ENCODE measurements at regions not wholly inside any gene's neighbourhood (a gene's known extent, or its start where the extent isn't known, plus 50 kb on each side); places are given as distances from the start of the nearest gene placed in this dataset.

GRCh38 chr6:88370127-88370710 is 204.1 kb upstream of the CNR1 start:
- no peaks in the 10 kb centered on the region for H3K36me3 ChIP-seq
- H3K27ac ChIP-seq = no peak overlapping the region
- no peak for DNase-seq
- intact Hi-C loops (cut with DNase I) = no loop called here
- H3K4me1 ChIP-seq = no peaks in the 10 kb centered on the region
- no peak overlapping the region for H3K4me3 ChIP-seq
- H3K27me3 ChIP-seq = no peaks in the 10 kb centered on the region
- no peak for TF ChIP-seq POLR2A (IDR thresholded peaks at IDR 0.05)
- no peak for TF ChIP-seq CTCF (IDR thresholded peaks at IDR 0.05)
- WGBS, 2 donors = 74 to 84% methylated on average over 4 of the region's 4 CpGs
- no peaks in the 10 kb centered on the region for H3K9me3 ChIP-seq

- Histone ChIP-seq H3K27me3 (no peaks in the 10 kb centered on the region), H3K36me3 (no peaks in the 10 kb centered on the region), H3K9me3 (no peaks in the 10 kb centered on the region), H3K4me1 (no peaks in the 10 kb centered on the region), H3K4me3 (no peak overlapping the region), H3K27ac (no peak overlapping the region)
- no peak for TF ChIP-seq POLR2A (IDR thresholded peaks at IDR 0.05)
- no peak for TF ChIP-seq CTCF (IDR thresholded peaks at IDR 0.05)
- DNase-seq = no peak
- 73 to 83% methylated on average over 2 to 3 of the region's 3 CpGs for WGBS, 2 donors
- intact Hi-C loops (cut with DNase I) = no loop called here
Measured at GRCh38 chr6:88369262-88369661, 203.1 kb upstream of the CNR1 start.

GRCh38 chr6:88368071-88368787 is 202.1 kb upstream of the CNR1 start:
- 58 to 82% methylated on average over 2 of the region's 2 CpGs for WGBS, 2 donors
- no peaks in the 10 kb centered on the region for H3K27me3 ChIP-seq
- H3K27ac ChIP-seq = peak overlapping the region in 1 of 4 donors; percentile 49
- no peaks in the 10 kb centered on the region for H3K9me3 ChIP-seq
- DNase-seq = no peak
- H3K4me3 ChIP-seq = no peak overlapping the region
- H3K4me1 ChIP-seq = no peaks in the 10 kb centered on the region
- TF ChIP-seq POLR2A (IDR thresholded peaks at IDR 0.05) (no peak), CTCF (IDR thresholded peaks at IDR 0.05) (no peak)
- intact Hi-C loops (cut with DNase I) = no loop called here
- H3K36me3 ChIP-seq = no peaks in the 10 kb centered on the region

- Histone ChIP-seq H3K27me3 (no peaks in the 10 kb centered on the region), H3K27ac (peak overlapping the region in 2 of 4 donors; percentile 46 to 49), H3K4me1 (no peaks in the 10 kb centered on the region), H3K4me3 (no peak overlapping the region), H3K36me3 (no peaks in the 10 kb centered on the region), H3K9me3 (no peaks in the 10 kb centered on the region)
- DNase-seq = no peak
- intact Hi-C loops (cut with DNase I) = no loop called here
- no peak for TF ChIP-seq POLR2A (IDR thresholded peaks at IDR 0.05)
- TF ChIP-seq CTCF (IDR thresholded peaks at IDR 0.05) = no peak
- 0 to 9% methylated on average over 1 of the region's 1 CpG for WGBS, 2 donors
Measured at GRCh38 chr6:88367248-88367647, 201.1 kb upstream of the CNR1 start.

- H3K4me3 ChIP-seq = no peak overlapping the region
- no peaks in the 10 kb centered on the region for H3K36me3 ChIP-seq
- no peaks in the 10 kb centered on the region for H3K27me3 ChIP-seq
- H3K4me1 ChIP-seq = no peaks in the 10 kb centered on the region
- intact Hi-C loops (cut with DNase I) = no loop called here
- WGBS, 2 donors = 40 to 42% methylated on average over 2 of the region's 2 CpGs
- no peaks in the 10 kb centered on the region for H3K9me3 ChIP-seq
- peak overlapping the region in 2 of 4 donors; percentile 49 to 57 for H3K27ac ChIP-seq
- TF ChIP-seq CTCF (IDR thresholded peaks at IDR 0.05) = no peak
- TF ChIP-seq POLR2A (IDR thresholded peaks at IDR 0.05) = no peak
- DNase-seq = no peak
Measured at GRCh38 chr6:88366672-88367071, 200.5 kb upstream of the CNR1 start.
